GM20000 (cell line): ENCODE measurements at regions not wholly inside any gene's neighbourhood (a gene's known extent, or its start where the extent isn't known, plus 50 kb on each side); places are given as distances from the start of the nearest gene placed in this dataset.

Experiments used
- DNase-seq: peaks from one replicate; pipeline ENCODE4 v3.0.0; 2012; ENCODE audit warnings: low spot score
- TF ChIP-seq, protein P1 (sequence below): IDR thresholded peaks from 2 replicates; pipeline ENCODE4 v1.5.1; 2012; ENCODE audit warnings: mild to moderate bottlenecking, control low read depth; ENCODE audit errors: extremely low read depth, missing control alignments

GRCh38 chr10:47090903-47091302, 179.7 kb downstream of the PTPN20 start:
- TF ChIP-seq, protein P1, sequence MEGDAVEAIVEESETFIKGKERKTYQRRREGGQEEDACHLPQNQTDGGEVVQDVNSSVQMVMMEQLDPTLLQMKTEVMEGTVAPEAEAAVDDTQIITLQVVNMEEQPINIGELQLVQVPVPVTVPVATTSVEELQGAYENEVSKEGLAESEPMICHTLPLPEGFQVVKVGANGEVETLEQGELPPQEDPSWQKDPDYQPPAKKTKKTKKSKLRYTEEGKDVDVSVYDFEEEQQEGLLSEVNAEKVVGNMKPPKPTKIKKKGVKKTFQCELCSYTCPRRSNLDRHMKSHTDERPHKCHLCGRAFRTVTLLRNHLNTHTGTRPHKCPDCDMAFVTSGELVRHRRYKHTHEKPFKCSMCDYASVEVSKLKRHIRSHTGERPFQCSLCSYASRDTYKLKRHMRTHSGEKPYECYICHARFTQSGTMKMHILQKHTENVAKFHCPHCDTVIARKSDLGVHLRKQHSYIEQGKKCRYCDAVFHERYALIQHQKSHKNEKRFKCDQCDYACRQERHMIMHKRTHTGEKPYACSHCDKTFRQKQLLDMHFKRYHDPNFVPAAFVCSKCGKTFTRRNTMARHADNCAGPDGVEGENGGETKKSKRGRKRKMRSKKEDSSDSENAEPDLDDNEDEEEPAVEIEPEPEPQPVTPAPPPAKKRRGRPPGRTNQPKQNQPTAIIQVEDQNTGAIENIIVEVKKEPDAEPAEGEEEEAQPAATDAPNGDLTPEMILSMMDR, result no peak
- no peak for DNase-seq

DNA sequence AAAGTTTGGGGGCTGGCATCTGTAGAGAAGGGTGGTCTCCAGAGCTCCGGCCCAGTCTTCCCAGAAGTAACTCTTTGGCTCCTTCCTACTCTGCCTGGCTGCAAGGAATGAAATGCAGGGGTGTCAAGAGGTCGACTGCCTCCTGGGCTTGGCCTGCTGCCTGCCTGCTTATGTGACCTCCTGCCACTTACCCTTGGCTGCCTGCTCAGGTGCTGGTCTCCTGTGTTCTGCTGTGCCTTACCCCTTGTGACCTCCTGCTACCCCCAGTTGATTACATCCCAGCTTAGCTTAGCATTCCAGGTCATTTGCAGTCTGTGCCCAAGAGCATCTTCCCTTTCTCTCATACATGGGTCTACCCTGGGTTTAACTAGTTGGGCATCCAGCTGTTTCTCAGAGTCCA, 180.2 kb downstream of the PTPN20 start:
- TF ChIP-seq, protein P1, result no peak
- DNase-seq, result no peak

- DNase-seq, result no peak
- TF ChIP-seq, protein P1, result no peak
Measured at GRCh38 chr10:47092376-47092775, 181.1 kb downstream of the PTPN20 start.

GRCh38 chr10:47092831-47093230, 181.6 kb downstream of the PTPN20 start:
- no peak for DNase-seq
- TF ChIP-seq, protein P1, result no peak

- TF ChIP-seq, protein P1, result no peak
- no peak for DNase-seq
Measured at GRCh38 chr10:47094126-47094525, 182.9 kb downstream of the PTPN20 start.

DNA sequence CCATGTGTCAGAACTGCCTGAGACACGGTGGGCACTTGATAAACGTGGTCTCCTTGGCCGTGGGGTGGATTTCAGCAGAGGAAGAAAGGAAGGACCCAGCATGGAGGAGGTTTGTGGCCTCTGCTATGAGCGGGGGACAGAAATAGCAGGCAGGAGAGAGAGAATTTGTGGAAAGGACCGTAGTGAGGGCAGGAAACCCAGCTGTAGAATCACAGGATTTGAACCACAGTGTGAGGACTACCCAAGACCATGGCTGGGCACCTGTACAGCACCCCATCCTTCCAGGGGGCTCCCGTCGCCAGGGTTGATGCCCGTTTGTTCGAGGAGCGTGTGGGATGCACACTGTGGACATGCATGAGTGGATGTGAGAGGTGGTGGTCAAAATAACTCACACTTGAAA, 183.4 kb downstream of the PTPN20 start:
- TF ChIP-seq, protein P1, result no peak
- no peak for DNase-seq

DNA sequence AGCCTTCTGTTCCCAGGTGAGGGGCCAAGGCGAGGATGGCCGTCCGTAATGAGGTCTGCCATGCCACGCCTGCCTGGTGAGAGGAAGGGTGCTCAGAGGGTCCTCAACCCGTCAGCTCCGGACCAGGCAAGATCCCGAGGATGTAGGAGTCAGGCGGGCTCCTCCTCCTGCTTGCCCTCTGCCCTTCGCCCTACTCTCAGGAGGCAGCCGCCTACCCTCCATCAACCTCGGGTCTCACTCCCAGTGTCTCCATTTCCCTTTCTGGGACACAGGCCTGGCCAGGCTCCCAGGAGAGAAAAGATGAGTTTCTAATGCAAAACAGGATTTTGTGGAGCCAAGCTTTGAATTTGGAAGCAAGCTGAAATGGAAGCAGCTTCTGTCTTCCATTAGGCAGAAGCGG, 184.0 kb downstream of the PTPN20 start:
- no peak for DNase-seq
- TF ChIP-seq, protein P1, result no peak
